NCI-H2196 (cell line): ENCODE measurements at regions not wholly inside any gene's neighbourhood (a gene's known extent, or its start where the extent isn't known, plus 50 kb on each side); places are given as distances from the start of the nearest gene placed in this dataset.

Experiments used
- DNase-seq: peaks from one replicate; lab custom pipeline; 2025; ENCODE audit not compliant: unreplicated experiment; lab: John Stamatoyannopoulos, UW

DNA sequence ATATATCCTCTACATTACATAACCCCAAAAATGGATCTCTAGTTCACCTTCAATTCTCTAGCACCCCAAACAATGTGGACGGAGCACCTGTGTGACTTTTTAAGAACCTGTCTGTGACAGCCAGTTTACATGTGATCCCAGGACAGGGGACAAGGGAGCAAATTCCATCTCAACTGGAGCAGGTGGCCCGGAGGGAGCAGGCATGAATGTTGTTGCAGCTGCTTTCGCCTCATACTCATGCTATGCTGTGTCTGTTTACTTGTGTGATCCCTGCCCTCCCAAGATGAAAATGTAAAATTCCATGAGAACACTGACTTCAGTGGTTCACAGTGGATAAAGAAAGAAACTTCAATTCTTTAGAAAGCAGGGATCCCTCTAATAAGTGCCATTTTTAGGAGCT lies 600.3 kb downstream of the CDH26 start:
- no peak for DNase-seq

DNA sequence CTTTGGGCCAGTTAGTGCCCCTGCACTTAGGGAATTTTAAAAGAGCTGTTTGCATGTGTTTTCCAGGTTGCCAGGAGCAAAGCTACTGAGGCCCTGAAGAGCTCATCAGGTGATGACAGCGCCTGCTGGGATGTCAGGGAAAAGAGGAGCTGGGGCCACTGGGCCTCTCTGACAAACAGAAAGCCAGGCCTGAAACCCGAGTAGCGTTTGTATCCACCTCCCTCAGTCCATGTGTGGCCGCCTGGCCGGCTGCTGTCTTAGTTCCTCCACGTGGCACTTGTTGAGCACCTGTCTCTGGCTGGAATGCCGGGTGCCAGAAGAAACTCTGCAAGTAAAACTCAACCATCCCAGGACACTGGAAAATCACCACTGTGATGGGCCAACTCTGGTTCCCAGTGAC lies 601.2 kb downstream of the CDH26 start:
- DNase-seq: peak; percentile 74

- DNase-seq: no peak
Measured at GRCh38 chr20:60561052-60561451, 602.8 kb downstream of the CDH26 start.

DNA sequence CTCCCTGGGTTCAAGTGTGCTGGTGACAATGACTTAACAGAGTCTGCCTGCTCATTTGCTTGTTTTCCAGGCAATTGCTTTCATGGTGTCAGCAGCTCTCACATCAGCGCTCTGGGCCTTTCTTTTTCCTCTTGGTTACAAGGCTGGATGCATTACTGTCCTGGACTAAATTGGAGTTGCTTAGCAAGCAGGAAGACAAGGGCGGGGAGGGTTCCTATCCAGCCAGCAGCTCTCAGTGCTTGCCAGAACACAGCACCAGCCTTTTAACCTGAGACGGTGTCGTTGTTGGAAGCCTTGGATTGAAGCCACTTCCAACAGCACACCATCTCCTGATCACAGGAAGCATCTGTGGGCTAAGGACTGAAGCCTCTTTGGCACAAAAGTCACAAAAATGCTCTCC lies 606.9 kb downstream of the CDH26 start:
- peak; percentile 41 for DNase-seq

DNA sequence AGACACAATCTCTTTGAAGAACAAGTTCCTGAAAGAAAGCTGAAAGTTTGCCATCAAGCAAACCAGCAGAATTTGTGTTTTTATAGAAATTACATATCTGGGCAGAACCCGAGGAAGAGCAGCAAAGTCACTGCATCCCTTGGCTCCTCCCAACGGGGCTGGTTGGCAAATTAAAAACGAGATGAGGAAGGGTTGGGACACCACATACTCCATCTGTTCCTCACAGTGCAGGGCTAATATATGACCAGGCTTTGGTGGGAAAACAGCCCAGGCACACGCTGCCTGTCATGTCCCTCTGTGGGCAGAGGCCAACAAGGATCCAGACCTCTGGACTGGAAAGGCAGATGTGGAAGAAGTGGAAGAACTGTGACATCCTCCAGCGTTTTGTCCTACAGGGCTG lies 607.3 kb downstream of the CDH26 start:
- DNase-seq: no peak

DNA sequence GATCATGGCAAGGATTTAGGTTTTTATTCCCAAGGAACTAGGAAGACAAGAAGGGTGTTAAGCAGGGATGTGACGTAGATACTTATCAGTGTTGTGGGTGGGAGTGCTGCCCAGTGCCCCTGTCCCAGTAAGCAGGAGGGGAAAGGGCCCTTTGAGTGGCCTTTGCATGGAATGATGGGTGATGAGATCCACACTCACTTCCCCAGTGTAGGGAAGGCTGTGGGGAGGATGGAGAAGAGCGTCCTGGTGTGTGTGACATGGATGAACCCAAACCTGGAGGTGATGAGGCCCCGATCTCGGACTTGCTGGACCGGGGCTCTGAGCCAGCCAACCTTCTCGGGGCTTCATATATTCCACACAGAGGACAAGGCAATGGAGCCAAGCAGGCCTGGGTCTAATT lies 610.9 kb downstream of the CDH26 start:
- DNase-seq: no peak

DNA sequence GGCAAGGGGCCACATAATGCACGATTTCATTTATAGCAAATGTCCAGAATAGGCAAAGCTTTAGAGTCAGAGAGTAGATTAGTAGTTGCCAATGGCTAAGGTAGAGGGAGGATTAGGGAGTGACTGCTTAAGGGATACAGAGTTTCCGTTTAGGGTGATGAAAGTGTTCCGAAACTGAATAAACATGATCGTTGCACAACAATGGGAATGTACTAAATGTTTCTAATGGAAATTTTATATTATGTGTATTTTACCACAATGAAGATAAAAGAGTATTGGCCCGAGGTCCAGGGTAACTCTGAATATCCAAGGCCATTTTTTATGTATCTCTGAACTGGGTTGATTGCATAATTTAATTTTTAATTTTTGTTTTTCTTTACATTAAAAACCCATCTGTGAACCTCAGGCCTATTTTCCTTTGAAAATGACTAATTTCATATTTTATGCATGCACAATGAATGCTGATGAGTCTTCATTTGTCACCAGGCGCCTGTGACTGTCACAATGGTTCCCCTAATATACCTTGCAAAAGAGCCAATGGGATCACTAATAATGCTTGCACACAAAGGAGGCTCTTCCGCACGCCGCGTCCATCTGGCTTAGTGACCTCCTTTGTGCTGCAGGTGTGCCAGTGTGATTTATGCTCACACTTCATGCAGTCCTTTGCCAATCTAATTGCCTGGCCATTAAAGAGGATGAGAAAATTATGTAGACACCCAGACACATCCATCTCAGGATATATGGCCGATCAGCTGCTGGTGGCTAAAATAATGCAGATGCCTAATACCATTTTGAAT lies 612.5 kb downstream of the CDH26 start:
- no peak for DNase-seq

- peak; percentile 67 for DNase-seq
Measured at GRCh38 chr20:60573003-60573680, 614.9 kb downstream of the CDH26 start.

GRCh38 chr20:60576236-60576635 lies 618.0 kb downstream of the CDH26 start:
- DNase-seq: no peak

GRCh38 chr20:60579941-60580515 lies 621.8 kb downstream of the CDH26 start:
- DNase-seq: no peak

DNA sequence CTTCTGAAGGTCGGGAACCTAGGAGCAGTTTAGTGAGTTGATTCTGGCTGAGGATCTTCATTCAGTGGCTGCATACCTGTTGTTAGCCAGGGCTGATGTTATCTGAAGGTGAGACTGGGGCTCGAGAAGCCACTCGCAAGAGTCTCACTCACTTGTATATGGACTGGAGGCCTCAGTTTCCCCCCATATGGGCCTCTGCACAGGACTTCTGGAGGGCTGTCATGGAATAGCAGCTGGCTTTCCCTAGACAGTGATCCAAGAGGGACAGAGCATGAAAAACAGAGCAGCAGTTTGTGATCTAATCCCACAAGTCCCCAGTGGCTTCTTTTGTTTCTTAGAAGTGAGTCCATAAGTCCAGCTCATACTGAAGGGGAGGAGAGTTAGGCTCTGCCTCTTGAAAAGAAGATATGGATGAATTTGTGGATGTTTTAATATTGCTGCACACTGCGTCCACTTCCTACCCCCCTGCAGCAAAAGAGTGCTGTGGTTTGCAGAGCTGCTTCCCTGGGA lies 623.4 kb downstream of the CDH26 start:
- no peak for DNase-seq

DNA sequence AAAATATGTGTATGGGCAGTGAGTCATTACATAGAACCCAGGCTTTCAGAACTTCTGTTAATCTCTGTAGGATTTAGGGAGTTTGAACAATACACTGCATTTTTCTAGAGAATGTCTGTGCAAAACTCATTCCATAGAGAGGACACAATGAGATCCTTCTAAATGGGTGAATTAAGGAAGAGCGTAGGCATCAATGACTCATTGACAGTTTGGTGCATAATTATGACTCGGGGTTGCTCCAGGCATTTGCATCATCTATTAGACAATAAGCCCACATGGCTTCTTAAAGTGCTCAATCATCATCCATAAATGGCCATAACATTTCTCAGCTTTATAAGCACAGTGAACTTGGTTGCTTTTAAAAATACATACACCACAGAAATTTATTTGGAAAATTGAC lies 625.5 kb downstream of the CDH26 start:
- no peak for DNase-seq

- DNase-seq: no peak
Measured at GRCh38 chr20:60584221-60584620, 626.0 kb downstream of the CDH26 start.

GRCh38 chr20:60585651-60586050 lies 627.4 kb downstream of the CDH26 start:
- no peak for DNase-seq

DNA sequence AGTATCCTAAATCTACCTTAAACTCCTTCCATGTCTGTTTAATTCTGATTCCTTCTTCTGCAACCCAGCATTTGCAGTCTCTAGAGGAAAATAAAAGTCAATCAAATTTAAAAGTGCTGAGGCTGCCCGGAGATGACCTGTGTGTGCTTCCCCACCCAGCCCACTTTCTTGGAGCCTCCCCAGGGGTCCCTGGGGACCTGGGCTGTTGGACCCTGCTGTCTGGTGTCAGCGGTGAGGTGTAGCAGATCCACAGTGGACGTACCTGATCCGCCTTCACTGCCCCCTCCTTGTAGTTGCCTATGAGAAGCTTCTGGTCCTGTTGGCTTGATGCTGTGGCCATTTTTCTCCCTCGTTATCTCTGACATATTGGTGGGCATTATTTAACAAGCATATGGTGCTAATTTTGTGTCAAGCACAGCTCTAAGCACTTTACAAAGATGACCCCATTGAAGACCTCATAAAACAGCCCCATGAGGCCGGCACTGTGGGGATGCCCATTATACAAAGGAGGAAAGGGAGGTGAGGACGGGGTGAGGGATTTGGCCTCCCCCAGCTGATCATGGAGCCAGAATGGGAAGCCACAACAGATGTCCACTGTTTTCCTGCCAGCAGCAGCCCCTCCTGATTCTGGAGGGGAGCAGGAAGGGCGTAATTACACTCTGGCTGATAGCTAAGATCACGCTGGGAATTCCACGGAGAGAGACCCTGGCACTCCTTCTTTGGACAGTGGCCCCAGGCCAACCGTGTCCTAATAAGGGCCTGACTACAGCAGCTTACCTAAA lies 628.2 kb downstream of the CDH26 start:
- no peak for DNase-seq

DNA sequence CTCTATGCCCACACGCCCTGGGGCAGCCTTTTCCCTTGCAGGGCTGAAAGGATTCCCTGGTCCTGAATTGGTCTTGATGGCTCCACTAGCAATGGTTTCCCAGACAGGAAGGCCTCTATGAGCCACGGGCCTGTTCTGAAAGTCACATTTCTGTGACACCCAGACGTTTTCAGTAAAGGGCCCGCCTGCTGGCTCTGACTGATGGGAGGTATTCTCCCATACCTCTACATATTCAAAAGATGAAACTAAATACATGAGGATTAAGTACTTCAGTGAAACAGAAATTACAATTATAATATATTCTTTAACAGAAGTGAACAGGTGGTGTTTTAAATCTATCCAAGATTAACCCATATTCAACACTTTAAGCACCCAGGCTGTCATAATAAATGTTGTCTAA lies 629.8 kb downstream of the CDH26 start:
- DNase-seq: no peak

- DNase-seq: no peak
Measured at GRCh38 chr20:60589623-60590022, 631.4 kb downstream of the CDH26 start.

- no peak for DNase-seq
Measured at GRCh38 chr20:60591172-60591799, 633.1 kb downstream of the CDH26 start.

DNA sequence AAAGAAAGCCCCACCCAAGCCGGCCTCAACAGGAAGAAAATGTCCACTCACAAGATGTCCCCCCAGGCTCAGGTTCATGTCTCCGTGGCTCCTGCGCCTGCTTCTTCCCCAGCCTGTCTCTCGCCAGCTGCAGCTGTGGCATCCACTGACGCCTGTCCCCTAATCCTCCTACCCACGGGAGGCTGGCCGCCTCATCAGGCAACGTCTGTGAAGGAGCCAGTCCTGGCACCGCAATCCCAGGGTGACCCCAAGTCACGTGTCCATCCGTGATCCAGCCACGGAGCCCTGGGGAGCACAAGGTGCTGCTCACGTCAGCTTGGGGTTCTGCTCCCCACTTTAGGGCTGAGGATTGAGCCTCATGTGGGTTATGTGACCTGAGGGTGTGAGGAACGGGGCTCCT lies 640.3 kb downstream of the CDH26 start:
- DNase-seq: no peak

- no peak for DNase-seq
Measured at GRCh38 chr20:60599381-60599780, 641.2 kb downstream of the CDH26 start.

DNA sequence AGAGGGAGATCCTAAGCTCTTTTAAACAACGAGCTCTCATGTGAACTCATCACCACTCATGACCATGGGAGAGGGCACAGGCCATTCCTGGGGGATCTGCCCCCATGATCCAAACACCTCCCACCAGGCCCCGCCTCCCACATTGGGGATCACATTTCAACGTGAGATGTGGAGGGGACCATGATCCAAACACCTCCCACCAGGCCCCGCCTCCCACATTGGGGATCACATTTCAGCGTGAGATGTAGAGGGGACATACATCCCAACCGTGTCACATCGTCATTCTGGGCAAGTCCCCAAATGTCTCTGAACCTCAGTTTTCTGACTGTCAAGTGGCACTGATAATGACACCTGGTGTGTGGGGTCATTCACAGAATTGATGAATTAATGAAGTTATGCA lies 641.8 kb downstream of the CDH26 start:
- DNase-seq: no peak
